PC-9 (cell line): ENCODE measurements at regions not wholly inside any gene's neighbourhood (a gene's known extent, or its start where the extent isn't known, plus 50 kb on each side); places are given as distances from the start of the nearest gene placed in this dataset.

Experiments
- EZH2 ChIP-seq: fragments of 200-600 bp; sonication (generic); IDR thresholded peaks from 2 replicates; pipeline ENCODE4 v1.8.0; 2017; ENCODE audit warnings: antibody characterized with exemption, low read depth
- TF ChIP-seq, protein P1 (sequence below): fragments of 200-600 bp; sonication (generic); conservative IDR thresholded peaks from 2 replicates; pipeline ENCODE4 v1.6.1; 2017; ENCODE audit warnings: mixed run types, antibody characterized with exemption, mild to moderate bottlenecking, moderate library complexity

DNA sequence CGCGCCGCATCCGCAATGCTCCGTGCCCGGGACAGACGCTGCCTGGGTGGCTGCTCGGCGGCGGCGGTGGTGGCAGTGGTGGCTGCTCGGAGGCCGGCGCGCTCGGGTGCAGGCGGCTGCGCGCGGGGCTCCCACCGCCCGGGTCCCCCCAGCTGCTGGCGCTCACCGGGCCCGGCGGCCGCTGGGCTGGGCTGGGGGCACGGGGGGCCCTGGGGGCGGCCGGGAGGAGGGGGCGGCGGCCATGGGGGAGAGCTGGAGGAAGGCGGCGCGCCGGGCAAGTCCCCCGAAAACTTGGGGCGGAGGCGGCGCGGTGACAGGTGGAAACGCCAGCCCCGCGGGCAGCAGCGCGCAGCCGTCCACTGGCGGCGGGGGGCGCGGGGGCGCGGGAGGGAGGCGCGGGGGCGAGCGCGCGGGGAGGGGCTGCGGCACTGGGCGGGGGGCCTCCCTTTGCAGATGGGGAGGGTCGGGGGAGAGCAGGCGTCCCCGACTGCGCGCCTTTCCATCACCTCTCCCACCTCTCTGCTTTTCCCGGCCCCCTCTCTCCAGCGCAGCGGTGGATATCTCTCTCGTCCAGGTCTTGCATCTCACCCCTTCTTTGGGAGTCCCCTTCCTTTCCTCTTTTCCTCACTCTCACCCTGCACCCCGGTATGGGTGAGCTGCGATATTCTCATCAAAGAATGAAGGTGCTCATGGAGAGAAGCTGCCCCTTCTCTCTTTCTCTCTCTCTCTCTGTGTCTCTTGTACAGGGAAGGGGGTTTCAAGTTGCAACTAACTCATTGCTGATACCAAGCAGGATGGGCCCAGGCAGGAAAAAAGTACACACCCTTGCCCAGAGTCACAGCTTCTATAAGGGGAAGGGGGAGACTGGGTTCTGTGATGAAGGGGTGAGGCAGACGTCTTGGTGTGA lies 83.7 kb upstream of the DHRSX start:
- no peak for TF ChIP-seq EZH2
- TF ChIP-seq, protein P1, sequence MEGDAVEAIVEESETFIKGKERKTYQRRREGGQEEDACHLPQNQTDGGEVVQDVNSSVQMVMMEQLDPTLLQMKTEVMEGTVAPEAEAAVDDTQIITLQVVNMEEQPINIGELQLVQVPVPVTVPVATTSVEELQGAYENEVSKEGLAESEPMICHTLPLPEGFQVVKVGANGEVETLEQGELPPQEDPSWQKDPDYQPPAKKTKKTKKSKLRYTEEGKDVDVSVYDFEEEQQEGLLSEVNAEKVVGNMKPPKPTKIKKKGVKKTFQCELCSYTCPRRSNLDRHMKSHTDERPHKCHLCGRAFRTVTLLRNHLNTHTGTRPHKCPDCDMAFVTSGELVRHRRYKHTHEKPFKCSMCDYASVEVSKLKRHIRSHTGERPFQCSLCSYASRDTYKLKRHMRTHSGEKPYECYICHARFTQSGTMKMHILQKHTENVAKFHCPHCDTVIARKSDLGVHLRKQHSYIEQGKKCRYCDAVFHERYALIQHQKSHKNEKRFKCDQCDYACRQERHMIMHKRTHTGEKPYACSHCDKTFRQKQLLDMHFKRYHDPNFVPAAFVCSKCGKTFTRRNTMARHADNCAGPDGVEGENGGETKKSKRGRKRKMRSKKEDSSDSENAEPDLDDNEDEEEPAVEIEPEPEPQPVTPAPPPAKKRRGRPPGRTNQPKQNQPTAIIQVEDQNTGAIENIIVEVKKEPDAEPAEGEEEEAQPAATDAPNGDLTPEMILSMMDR: no peak
